SK-N-SH treated with all-trans-retinoic acid at 6 μM for 48 hours (cell line): ENCODE measurements at regions not wholly inside any gene's neighbourhood (a gene's known extent, or its start where the extent isn't known, plus 50 kb on each side); places are given as distances from the start of the nearest gene placed in this dataset.

Experiments used
- ATAC-seq: fragments of 200-7000 bp; cut with Tn5 transposase; 3 replicates; pipeline ENCODE4 v1.9.1; 2020; ENCODE audit warnings: mild to moderate bottlenecking, moderate library complexity
- ARNTL ChIP-seq: fragments of 450-650 bp; formaldehyde crosslinking; IDR thresholded peaks from 2 replicates; pipeline ENCODE4 v1.5.0; 2020; ENCODE audit warnings: low read depth, mild to moderate bottlenecking, moderate library complexity, borderline replicate concordance
- BACH2 ChIP-seq: fragments of 250-450 bp; sonication (Bioruptor Pico); IDR thresholded peaks from 2 replicates; pipeline ENCODE4 v1.9.0; 2021; ENCODE audit warnings: mild to moderate bottlenecking, borderline replicate concordance
- CSDC2 ChIP-seq: fragments of 250-450 bp; sonication (Bioruptor Pico); IDR thresholded peaks from 2 replicates; pipeline ENCODE4 v1.5.0; 2020; ENCODE audit warnings: mild to moderate bottlenecking, moderate library complexity
- ESRRG ChIP-seq: fragments of 250-450 bp; sonication (Bioruptor Pico); IDR thresholded peaks from 2 replicates; pipeline ENCODE4 v1.6.1; 2021; ENCODE audit warnings: mild to moderate bottlenecking
- GLIS3 ChIP-seq: fragments of 250-450 bp; sonication (Bioruptor Pico); IDR thresholded peaks from 2 replicates; pipeline ENCODE4 v1.5.0; 2020; ENCODE audit warnings: mild to moderate bottlenecking, moderate library complexity
- ISL1 ChIP-seq: fragments of 250-450 bp; sonication (Bioruptor Pico); IDR thresholded peaks from 2 replicates; pipeline ENCODE4 v2.1.2; 2022; ENCODE audit warnings: mild to moderate bottlenecking, moderate library complexity
- PPARA ChIP-seq: fragments of 250-450 bp; sonication (Bioruptor Pico); IDR thresholded peaks from 2 replicates; pipeline ENCODE4 v1.5.0; 2020; ENCODE audit warnings: mild to moderate bottlenecking, borderline replicate concordance
- RARB ChIP-seq: fragments of 250-450 bp; sonication (Bioruptor Pico); IDR thresholded peaks from 2 replicates; pipeline ENCODE4 v1.8.0; 2021; ENCODE audit warnings: mild to moderate bottlenecking, moderate library complexity
- TOX ChIP-seq: fragments of 250-450 bp; sonication (Bioruptor Pico); IDR thresholded peaks from 2 replicates; pipeline ENCODE4 v1.8.0; 2021; ENCODE audit warnings: mild to moderate bottlenecking, moderate library complexity, borderline replicate concordance
- ZFP3 ChIP-seq: fragments of 250-450 bp; sonication (Bioruptor Pico); IDR thresholded peaks from 2 replicates; pipeline ENCODE4 v1.5.0; 2020; ENCODE audit warnings: mild to moderate bottlenecking, moderate library complexity
- ZFP30 ChIP-seq: fragments of 450-650 bp; formaldehyde crosslinking; IDR thresholded peaks from 2 replicates; pipeline ENCODE4 v1.5.0; 2022; ENCODE audit warnings: mild to moderate bottlenecking, moderate library complexity
- ZNF565 ChIP-seq: fragments of 450-650 bp; formaldehyde crosslinking; conservative IDR thresholded peaks from 2 replicates; pipeline ENCODE4 v1.5.0; 2020; ENCODE audit warnings: low read depth, mild to moderate bottlenecking, moderate library complexity
- ZNF70 ChIP-seq: fragments of 450-650 bp; formaldehyde crosslinking; IDR thresholded peaks from 2 replicates; pipeline ENCODE4 v1.5.0; 2020; ENCODE audit warnings: mild to moderate bottlenecking, moderate library complexity
- ZNF8 ChIP-seq: fragments of 450-650 bp; formaldehyde crosslinking; IDR thresholded peaks from 2 replicates; pipeline ENCODE4 v1.5.0; 2020; ENCODE audit warnings: mild to moderate bottlenecking, moderate library complexity
- TF ChIP-seq, protein P1 (sequence below): fragments of 250-450 bp; sonication (Bioruptor Pico); IDR thresholded peaks from 2 replicates; pipeline ENCODE4 v1.5.1; 2020; ENCODE audit warnings: low read depth, mild to moderate bottlenecking, moderate library complexity
- TF ChIP-seq, protein P2 (sequence below): fragments of 250-450 bp; sonication (Bioruptor Pico); IDR thresholded peaks from 2 replicates; pipeline ENCODE4 v1.8.0; 2021; ENCODE audit warnings: low read depth, mild to moderate bottlenecking, moderate library complexity, borderline replicate concordance
- TF ChIP-seq, protein P3 (sequence below): fragments of 250-450 bp; sonication (Bioruptor Pico); IDR thresholded peaks from 2 replicates; pipeline ENCODE4 v1.8.0; 2020; ENCODE audit warnings: mild to moderate bottlenecking, moderate library complexity, borderline replicate concordance
- TF ChIP-seq, protein P4 (sequence below): fragments of 250-450 bp; sonication (Bioruptor Pico); IDR thresholded peaks from 2 replicates; pipeline ENCODE4 v1.5.1; 2021; ENCODE audit warnings: mild to moderate bottlenecking, moderate library complexity
- TF ChIP-seq, protein P5 (sequence below): fragments of 250-450 bp; sonication (Bioruptor Pico); IDR thresholded peaks from 2 replicates; pipeline ENCODE4 v1.5.0; 2020; ENCODE audit warnings: mild to moderate bottlenecking, moderate library complexity

DNA sequence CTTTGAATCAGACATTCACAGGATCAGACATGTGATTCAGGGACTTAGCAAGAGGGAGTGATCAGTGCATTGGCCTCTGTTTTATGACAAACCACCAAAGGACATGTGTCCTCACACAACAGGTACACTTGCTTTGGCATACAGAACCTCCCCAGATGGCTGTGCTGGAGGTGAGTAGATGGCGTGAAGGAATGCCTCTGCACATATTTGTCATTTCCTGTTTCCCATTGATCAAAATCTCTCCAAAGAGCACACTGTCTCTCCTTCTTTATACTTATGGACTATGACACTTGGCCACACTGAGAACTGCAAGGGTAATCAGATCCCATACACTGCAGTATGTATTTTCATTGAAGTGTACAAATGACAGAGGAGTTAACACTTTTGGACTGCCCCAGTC lies 927.6 kb downstream of the TSN start:
- ATAC-seq: no peak
- TF ChIP-seq ARNTL (CRISPR knock-in tag) (no peak), GLIS3 (CRISPR knock-in tag) (no peak)

DNA sequence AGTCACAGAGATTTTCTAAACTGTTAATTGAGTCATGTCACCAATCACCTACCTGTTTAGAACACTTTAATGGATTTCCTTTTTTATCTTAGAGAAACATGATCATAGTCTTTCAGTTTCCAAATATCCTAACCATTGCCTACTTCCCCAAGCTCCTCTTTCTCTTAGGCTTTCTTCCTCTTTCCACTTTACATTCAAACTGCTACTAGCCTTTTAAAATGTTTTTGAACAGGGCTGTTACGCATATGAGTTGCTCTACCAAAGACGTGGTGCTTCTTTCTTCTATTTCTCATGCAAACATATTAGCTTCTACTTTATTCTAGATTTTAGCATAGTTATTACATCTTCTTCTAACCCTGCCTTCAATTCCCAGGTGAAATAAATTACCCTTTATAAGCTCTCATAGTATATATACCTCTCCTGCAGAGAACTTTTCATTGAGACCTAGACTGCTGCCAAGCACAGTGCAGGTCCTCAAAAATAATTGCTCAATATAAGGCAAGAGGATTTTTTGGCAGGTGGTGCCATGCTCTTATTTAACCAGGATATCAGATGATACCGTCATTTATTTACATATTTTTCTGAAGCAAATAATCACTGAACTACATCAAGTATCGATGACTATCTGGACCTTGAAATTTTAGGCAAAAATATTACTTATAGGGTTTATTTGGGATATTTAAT lies 937.1 kb downstream of the TSN start:
- no peak for ATAC-seq
- TF ChIP-seq, protein P1, sequence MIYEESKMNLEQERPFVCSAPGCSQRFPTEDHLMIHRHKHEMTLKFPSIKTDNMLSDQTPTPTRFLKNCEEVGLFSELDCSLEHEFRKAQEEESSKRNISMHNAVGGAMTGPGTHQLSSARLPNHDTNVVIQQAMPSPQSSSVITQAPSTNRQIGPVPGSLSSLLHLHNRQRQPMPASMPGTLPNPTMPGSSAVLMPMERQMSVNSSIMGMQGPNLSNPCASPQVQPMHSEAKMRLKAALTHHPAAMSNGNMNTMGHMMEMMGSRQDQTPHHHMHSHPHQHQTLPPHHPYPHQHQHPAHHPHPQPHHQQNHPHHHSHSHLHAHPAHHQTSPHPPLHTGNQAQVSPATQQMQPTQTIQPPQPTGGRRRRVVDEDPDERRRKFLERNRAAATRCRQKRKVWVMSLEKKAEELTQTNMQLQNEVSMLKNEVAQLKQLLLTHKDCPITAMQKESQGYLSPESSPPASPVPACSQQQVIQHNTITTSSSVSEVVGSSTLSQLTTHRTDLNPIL (CRISPR knock-in tag): no peak
- TF ChIP-seq ZNF8 (CRISPR knock-in tag) (no peak), ESRRG (CRISPR knock-in tag) (no peak), BACH2 (CRISPR knock-in tag) (no peak), RARB (CRISPR knock-in tag) (no peak), ARNTL (CRISPR knock-in tag) (no peak), ZNF70 (CRISPR knock-in tag) (no peak), GLIS3 (CRISPR knock-in tag) (no peak), ZNF565 (no peak)
- TF ChIP-seq, protein P2, sequence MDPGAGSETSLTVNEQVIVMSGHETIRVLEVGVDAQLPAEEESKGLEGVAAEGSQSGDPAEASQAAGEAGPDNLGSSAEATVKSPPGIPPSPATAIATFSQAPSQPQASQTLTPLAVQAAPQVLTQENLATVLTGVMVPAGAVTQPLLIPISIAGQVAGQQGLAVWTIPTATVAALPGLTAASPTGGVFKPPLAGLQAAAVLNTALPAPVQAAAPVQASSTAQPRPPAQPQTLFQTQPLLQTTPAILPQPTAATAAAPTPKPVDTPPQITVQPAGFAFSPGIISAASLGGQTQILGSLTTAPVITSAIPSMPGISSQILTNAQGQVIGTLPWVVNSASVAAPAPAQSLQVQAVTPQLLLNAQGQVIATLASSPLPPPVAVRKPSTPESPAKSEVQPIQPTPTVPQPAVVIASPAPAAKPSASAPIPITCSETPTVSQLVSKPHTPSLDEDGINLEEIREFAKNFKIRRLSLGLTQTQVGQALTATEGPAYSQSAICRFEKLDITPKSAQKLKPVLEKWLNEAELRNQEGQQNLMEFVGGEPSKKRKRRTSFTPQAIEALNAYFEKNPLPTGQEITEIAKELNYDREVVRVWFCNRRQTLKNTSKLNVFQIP (CRISPR knock-in tag): no peak

DNA sequence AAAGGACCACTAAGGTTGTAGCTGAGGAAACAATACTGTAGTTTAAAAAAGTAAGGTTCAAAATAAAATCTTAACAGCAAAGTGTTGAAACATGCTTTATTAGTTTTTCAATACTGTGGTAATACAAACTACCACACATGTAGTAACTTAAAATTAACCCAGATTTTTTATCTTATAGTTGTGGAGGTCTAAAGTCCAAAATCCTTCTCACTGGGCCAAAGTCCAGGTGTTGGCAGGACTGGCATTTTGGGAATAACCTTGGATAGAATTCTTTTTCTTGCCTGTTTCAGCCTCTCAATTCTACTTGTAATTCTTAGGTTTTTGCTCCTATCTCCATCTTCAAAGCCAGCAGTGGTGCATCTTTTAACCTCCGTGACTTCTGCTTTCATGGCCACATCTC lies 942.0 kb downstream of the TSN start:
- ATAC-seq: no peak
- TF ChIP-seq ARNTL (CRISPR knock-in tag): no peak
- no peak for TF ChIP-seq CSDC2
- no peak for TF ChIP-seq ESRRG (CRISPR knock-in tag)
- TF ChIP-seq ISL1 (CRISPR knock-in tag): no peak
- TF ChIP-seq BACH2 (CRISPR knock-in tag): no peak
- TF ChIP-seq ZFP3: no peak
- no peak for TF ChIP-seq TOX (CRISPR knock-in tag)
- no peak for TF ChIP-seq PPARA (CRISPR knock-in tag)
- TF ChIP-seq ZNF565: no peak
- TF ChIP-seq, protein P3, sequence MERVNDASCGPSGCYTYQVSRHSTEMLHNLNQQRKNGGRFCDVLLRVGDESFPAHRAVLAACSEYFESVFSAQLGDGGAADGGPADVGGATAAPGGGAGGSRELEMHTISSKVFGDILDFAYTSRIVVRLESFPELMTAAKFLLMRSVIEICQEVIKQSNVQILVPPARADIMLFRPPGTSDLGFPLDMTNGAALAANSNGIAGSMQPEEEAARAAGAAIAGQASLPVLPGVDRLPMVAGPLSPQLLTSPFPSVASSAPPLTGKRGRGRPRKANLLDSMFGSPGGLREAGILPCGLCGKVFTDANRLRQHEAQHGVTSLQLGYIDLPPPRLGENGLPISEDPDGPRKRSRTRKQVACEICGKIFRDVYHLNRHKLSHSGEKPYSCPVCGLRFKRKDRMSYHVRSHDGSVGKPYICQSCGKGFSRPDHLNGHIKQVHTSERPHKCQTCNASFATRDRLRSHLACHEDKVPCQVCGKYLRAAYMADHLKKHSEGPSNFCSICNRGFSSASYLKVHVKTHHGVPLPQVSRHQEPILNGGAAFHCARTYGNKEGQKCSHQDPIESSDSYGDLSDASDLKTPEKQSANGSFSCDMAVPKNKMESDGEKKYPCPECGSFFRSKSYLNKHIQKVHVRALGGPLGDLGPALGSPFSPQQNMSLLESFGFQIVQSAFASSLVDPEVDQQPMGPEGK (CRISPR knock-in tag): no peak
- TF ChIP-seq ZNF70 (CRISPR knock-in tag): no peak
- TF ChIP-seq GLIS3 (CRISPR knock-in tag): no peak
- TF ChIP-seq, protein P4, sequence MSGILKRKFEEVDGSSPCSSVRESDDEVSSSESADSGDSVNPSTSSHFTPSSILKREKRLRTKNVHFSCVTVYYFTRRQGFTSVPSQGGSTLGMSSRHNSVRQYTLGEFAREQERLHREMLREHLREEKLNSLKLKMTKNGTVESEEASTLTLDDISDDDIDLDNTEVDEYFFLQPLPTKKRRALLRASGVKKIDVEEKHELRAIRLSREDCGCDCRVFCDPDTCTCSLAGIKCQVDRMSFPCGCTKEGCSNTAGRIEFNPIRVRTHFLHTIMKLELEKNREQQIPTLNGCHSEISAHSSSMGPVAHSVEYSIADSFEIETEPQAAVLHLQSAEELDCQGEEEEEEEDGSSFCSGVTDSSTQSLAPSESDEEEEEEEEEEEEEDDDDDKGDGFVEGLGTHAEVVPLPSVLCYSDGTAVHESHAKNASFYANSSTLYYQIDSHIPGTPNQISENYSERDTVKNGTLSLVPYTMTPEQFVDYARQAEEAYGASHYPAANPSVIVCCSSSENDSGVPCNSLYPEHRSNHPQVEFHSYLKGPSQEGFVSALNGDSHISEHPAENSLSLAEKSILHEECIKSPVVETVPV (CRISPR knock-in tag): no peak
- TF ChIP-seq, protein P2 (CRISPR knock-in tag): no peak
- TF ChIP-seq, protein P5, sequence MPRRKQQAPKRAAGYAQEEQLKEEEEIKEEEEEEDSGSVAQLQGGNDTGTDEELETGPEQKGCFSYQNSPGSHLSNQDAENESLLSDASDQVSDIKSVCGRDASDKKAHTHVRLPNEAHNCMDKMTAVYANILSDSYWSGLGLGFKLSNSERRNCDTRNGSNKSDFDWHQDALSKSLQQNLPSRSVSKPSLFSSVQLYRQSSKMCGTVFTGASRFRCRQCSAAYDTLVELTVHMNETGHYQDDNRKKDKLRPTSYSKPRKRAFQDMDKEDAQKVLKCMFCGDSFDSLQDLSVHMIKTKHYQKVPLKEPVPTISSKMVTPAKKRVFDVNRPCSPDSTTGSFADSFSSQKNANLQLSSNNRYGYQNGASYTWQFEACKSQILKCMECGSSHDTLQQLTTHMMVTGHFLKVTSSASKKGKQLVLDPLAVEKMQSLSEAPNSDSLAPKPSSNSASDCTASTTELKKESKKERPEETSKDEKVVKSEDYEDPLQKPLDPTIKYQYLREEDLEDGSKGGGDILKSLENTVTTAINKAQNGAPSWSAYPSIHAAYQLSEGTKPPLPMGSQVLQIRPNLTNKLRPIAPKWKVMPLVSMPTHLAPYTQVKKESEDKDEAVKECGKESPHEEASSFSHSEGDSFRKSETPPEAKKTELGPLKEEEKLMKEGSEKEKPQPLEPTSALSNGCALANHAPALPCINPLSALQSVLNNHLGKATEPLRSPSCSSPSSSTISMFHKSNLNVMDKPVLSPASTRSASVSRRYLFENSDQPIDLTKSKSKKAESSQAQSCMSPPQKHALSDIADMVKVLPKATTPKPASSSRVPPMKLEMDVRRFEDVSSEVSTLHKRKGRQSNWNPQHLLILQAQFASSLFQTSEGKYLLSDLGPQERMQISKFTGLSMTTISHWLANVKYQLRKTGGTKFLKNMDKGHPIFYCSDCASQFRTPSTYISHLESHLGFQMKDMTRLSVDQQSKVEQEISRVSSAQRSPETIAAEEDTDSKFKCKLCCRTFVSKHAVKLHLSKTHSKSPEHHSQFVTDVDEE (CRISPR knock-in tag): no peak
- no peak for TF ChIP-seq ZFP30 (CRISPR knock-in tag)
- TF ChIP-seq, all 23 proteins: peak for 0
